Dendritic cell treated with granulocyte-macrophage colony-stimulating factor and Interleukin-4, amounts not matched to agents 40 ng/mL and 50 ng/mL, for 4 days (primary cell): ENCODE measurements at regions not wholly inside any gene's neighbourhood (a gene's known extent, or its start where the extent isn't known, plus 50 kb on each side); places are given as distances from the start of the nearest gene placed in this dataset.

Experiments used
- H3K27ac Mint-ChIP-seq: one replicate; pipeline ENCODE4 v1.8.0; 2022; ENCODE audit warnings: mild to moderate bottlenecking, mixed read lengths
- H3K27me3 Mint-ChIP-seq: one replicate; pipeline ENCODE4 v1.8.0; 2022; ENCODE audit warnings: mild to moderate bottlenecking, mixed read lengths
- H3K36me3 Mint-ChIP-seq: one replicate; pipeline ENCODE4 v1.8.0; 2022; ENCODE audit warnings: low read depth, mixed read lengths
- H3K4me1 Mint-ChIP-seq: one replicate; pipeline ENCODE4 v1.8.0; 2022; ENCODE audit warnings: low read depth, mixed read lengths
- H3K4me3 Mint-ChIP-seq: one replicate; pipeline ENCODE4 v1.8.0; 2022; ENCODE audit warnings: mild to moderate bottlenecking, moderate library complexity, mixed read lengths
- H3K9me3 Mint-ChIP-seq: one replicate; pipeline ENCODE4 v1.8.0; 2022; ENCODE audit warnings: mixed read lengths
- intact Hi-C: fragments of 100-400 bp; cut with micrococcal nuclease; formaldehyde crosslinking; loops from one replicate; pipeline ENCODE4 v1.15.0; 2022

- H3K27ac Mint-ChIP-seq, result no peak overlapping the region
- H3K9me3 Mint-ChIP-seq, result peaks cover 8% of the 10 kb centered on the region
- peaks cover 34% of the 10 kb centered on the region for H3K4me1 Mint-ChIP-seq
- no peaks in the 10 kb centered on the region for H3K36me3 Mint-ChIP-seq
- no peak overlapping the region for H3K4me3 Mint-ChIP-seq
- intact Hi-C loops, result no loop called here
- no peaks in the 10 kb centered on the region for H3K27me3 Mint-ChIP-seq
Observed at GRCh38 chr5:56430422-56430821, 197.3 kb upstream of the ANKRD55 start.

GRCh38 chr5:56429110-56429561 is 196.0 kb upstream of the ANKRD55 start:
- no peaks in the 10 kb centered on the region for H3K36me3 Mint-ChIP-seq
- peak overlapping the region; percentile 23 for H3K27ac Mint-ChIP-seq
- intact Hi-C loops, result no loop called here
- H3K27me3 Mint-ChIP-seq, result no peaks in the 10 kb centered on the region
- H3K9me3 Mint-ChIP-seq, result peaks cover 8% of the 10 kb centered on the region
- no peak overlapping the region for H3K4me3 Mint-ChIP-seq
- peaks cover 33% of the 10 kb centered on the region for H3K4me1 Mint-ChIP-seq

- intact Hi-C loops, result no loop called here
- peaks cover 8% of the 10 kb centered on the region for H3K9me3 Mint-ChIP-seq
- H3K4me1 Mint-ChIP-seq, result peaks cover 20% of the 10 kb centered on the region
- no peak overlapping the region for H3K4me3 Mint-ChIP-seq
- H3K27ac Mint-ChIP-seq, result no peak overlapping the region
- no peaks in the 10 kb centered on the region for H3K27me3 Mint-ChIP-seq
- H3K36me3 Mint-ChIP-seq, result no peaks in the 10 kb centered on the region
Observed at GRCh38 chr5:56426693-56427092, 193.6 kb upstream of the ANKRD55 start.

- Mint-ChIP-seq H3K4me3 (no peak overlapping the region), H3K36me3 (peaks cover 19% of the 10 kb centered on the region), H3K9me3 (peaks cover 15% of the 10 kb centered on the region), H3K27me3 (no peaks in the 10 kb centered on the region), H3K4me1 (peaks cover 34% of the 10 kb centered on the region), H3K27ac (no peak overlapping the region)
- intact Hi-C loops, result no loop called here
Observed at GRCh38 chr5:56422076-56422762, 189.1 kb upstream of the ANKRD55 start.

GRCh38 chr5:56421246-56422075 is 188.3 kb upstream of the ANKRD55 start:
- peaks cover 19% of the 10 kb centered on the region for H3K36me3 Mint-ChIP-seq
- no peak overlapping the region for H3K4me3 Mint-ChIP-seq
- peaks cover 15% of the 10 kb centered on the region for H3K9me3 Mint-ChIP-seq
- intact Hi-C loops, result no loop called here
- H3K27ac Mint-ChIP-seq, result peak overlapping the region; percentile 51
- peaks cover 41% of the 10 kb centered on the region for H3K4me1 Mint-ChIP-seq
- no peaks in the 10 kb centered on the region for H3K27me3 Mint-ChIP-seq

- H3K9me3 Mint-ChIP-seq, result peaks cover 15% of the 10 kb centered on the region
Observed at GRCh38 chr5:56420323-56420722, 187.2 kb upstream of the ANKRD55 start.

GRCh38 chr5:56419667-56420066 is 186.5 kb upstream of the ANKRD55 start:
- no peak overlapping the region for H3K4me3 Mint-ChIP-seq
- no peak overlapping the region for H3K27ac Mint-ChIP-seq
- intact Hi-C loops, result loop anchor here (5.0 to 10.0 kb wide), 3 partner anchors 63 to 398 kb away; partner anchors contain the start of gene MAP3K1
- peaks cover 15% of the 10 kb centered on the region for H3K9me3 Mint-ChIP-seq
- peaks cover 19% of the 10 kb centered on the region for H3K36me3 Mint-ChIP-seq
- H3K27me3 Mint-ChIP-seq, result no peaks in the 10 kb centered on the region
- H3K4me1 Mint-ChIP-seq, result peaks cover 58% of the 10 kb centered on the region

More at GRCh38 chr5:56420323-56420722, 187.2 kb upstream of the ANKRD55 start:
- intact Hi-C loops, result no loop called here
- Mint-ChIP-seq H3K36me3 (peaks cover 19% of the 10 kb centered on the region), H3K4me1 (peaks cover 52% of the 10 kb centered on the region), H3K4me3 (no peak overlapping the region), H3K27me3 (no peaks in the 10 kb centered on the region), H3K27ac (no peak overlapping the region)

- peaks cover 12% of the 10 kb centered on the region for H3K9me3 Mint-ChIP-seq
- H3K4me1 Mint-ChIP-seq, result peaks cover 72% of the 10 kb centered on the region
- H3K4me3 Mint-ChIP-seq, result peak overlapping the region; percentile 59
- H3K27me3 Mint-ChIP-seq, result no peaks in the 10 kb centered on the region
- H3K36me3 Mint-ChIP-seq, result peaks cover 19% of the 10 kb centered on the region
- H3K27ac Mint-ChIP-seq, result peak overlapping the region; percentile 94
- intact Hi-C loops, result loop anchor here (5.0 to 10.0 kb wide), 3 partner anchors 67 to 402 kb away; partner anchors contain the start of gene MAP3K1
Observed at GRCh38 chr5:56415356-56415765, 182.2 kb upstream of the ANKRD55 start.

GRCh38 chr5:56414066-56414465 is 180.9 kb upstream of the ANKRD55 start:
- Mint-ChIP-seq H3K4me1 (peaks cover 77% of the 10 kb centered on the region), H3K9me3 (no peaks in the 10 kb centered on the region), H3K4me3 (no peak overlapping the region), H3K36me3 (peaks cover 9% of the 10 kb centered on the region), H3K27me3 (no peaks in the 10 kb centered on the region), H3K27ac (peak overlapping the region; percentile 94)
- intact Hi-C loops, result loop anchor here (10.0 kb wide), 1 partner anchor 271 kb away; no protein-coding TSS in a partner anchor

- no peak overlapping the region for H3K4me3 Mint-ChIP-seq
- intact Hi-C loops, result loop anchor here (2.0 to 10.0 kb wide), 2 partner anchors 51 to 271 kb away; no protein-coding TSS in a partner anchor
- peaks cover 4% of the 10 kb centered on the region for H3K36me3 Mint-ChIP-seq
- H3K4me1 Mint-ChIP-seq, result peaks cover 79% of the 10 kb centered on the region
- peak overlapping the region; percentile 94 for H3K27ac Mint-ChIP-seq
- H3K27me3 Mint-ChIP-seq, result no peaks in the 10 kb centered on the region
- no peaks in the 10 kb centered on the region for H3K9me3 Mint-ChIP-seq
Observed at GRCh38 chr5:56413546-56413945, 180.4 kb upstream of the ANKRD55 start.

- peaks cover 71% of the 10 kb centered on the region for H3K4me1 Mint-ChIP-seq
- peak overlapping the region; percentile 34 for H3K4me3 Mint-ChIP-seq
- intact Hi-C loops, result loop anchor here (2.0 to 10.0 kb wide), 2 partner anchors 52 to 272 kb away; no protein-coding TSS in a partner anchor
- no peaks in the 10 kb centered on the region for H3K27me3 Mint-ChIP-seq
- no peaks in the 10 kb centered on the region for H3K36me3 Mint-ChIP-seq
- peak overlapping the region; percentile 94 for H3K27ac Mint-ChIP-seq
- no peaks in the 10 kb centered on the region for H3K9me3 Mint-ChIP-seq
Observed at GRCh38 chr5:56412601-56413379, 179.7 kb upstream of the ANKRD55 start.

GRCh38 chr5:56410696-56411095 is 177.6 kb upstream of the ANKRD55 start:
- Mint-ChIP-seq H3K9me3 (no peaks in the 10 kb centered on the region), H3K36me3 (no peaks in the 10 kb centered on the region), H3K4me3 (no peak overlapping the region), H3K27me3 (no peaks in the 10 kb centered on the region), H3K27ac (peak overlapping the region; percentile 80), H3K4me1 (peaks cover 61% of the 10 kb centered on the region)
- intact Hi-C loops, result loop anchor here (10.0 kb wide), 1 partner anchor 274 kb away; no protein-coding TSS in a partner anchor
